Choroid plexus epithelial cell (primary cell): ENCODE measurements at regions not wholly inside any gene's neighbourhood (a gene's known extent, or its start where the extent isn't known, plus 50 kb on each side); places are given as distances from the start of the nearest gene placed in this dataset.

Experiments used
- DNase-seq: peaks from one replicate; pipeline ENCODE4 v3.0.0-alpha.2; 2010; ENCODE audit warnings: low read depth
- H3K4me3 ChIP-seq: 2 replicates; pipeline ENCODE4 v1.5.1; 2011; ENCODE audit warnings: low read depth, mild to moderate bottlenecking, control low read depth, low read length, moderate library complexity
- TF ChIP-seq, protein P1 (sequence below): conservative IDR thresholded peaks from 2 replicates; pipeline ENCODE4 v1.5.1; 2011; ENCODE audit warnings: low read depth, mild to moderate bottlenecking, control low read depth, inconsistent platforms, low read length, moderate library complexity

DNA sequence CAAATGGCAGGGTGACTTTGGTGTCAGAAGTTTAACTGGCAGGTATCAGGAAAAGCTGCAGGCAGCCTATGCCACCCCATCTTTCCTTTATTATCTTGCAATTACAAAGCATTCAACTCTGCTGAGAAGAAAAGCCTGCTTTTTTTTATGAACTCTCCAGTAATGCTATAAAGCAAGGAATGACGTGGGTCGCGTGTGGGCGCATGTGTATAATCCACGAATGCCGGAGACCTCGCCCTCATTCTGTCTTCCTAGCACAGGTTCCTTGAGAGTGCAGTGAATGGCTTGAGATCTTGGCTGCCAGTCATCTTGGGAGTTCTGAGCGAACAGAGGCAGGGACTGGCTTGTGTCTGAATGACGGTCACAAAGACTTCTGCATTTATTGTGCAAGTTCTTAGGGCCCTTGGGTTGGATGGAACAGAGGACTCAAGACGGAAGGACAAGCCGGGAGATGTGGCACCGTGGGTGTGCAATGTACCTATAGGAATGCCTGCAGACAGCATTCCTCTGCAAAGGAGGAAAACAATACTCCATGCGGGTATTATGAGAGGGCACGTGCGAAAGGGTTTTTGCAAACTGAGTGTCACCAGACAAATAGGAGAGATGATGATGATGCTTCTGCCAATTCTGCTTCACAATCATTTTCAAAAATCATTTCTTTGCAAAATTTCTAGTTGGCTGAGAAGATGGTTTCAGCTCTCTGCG, 96.1 kb upstream of the ELAC2 start:
- no peak for DNase-seq
- no peak overlapping the region for H3K4me3 ChIP-seq
- TF ChIP-seq, protein P1, sequence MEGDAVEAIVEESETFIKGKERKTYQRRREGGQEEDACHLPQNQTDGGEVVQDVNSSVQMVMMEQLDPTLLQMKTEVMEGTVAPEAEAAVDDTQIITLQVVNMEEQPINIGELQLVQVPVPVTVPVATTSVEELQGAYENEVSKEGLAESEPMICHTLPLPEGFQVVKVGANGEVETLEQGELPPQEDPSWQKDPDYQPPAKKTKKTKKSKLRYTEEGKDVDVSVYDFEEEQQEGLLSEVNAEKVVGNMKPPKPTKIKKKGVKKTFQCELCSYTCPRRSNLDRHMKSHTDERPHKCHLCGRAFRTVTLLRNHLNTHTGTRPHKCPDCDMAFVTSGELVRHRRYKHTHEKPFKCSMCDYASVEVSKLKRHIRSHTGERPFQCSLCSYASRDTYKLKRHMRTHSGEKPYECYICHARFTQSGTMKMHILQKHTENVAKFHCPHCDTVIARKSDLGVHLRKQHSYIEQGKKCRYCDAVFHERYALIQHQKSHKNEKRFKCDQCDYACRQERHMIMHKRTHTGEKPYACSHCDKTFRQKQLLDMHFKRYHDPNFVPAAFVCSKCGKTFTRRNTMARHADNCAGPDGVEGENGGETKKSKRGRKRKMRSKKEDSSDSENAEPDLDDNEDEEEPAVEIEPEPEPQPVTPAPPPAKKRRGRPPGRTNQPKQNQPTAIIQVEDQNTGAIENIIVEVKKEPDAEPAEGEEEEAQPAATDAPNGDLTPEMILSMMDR = no peak

DNA sequence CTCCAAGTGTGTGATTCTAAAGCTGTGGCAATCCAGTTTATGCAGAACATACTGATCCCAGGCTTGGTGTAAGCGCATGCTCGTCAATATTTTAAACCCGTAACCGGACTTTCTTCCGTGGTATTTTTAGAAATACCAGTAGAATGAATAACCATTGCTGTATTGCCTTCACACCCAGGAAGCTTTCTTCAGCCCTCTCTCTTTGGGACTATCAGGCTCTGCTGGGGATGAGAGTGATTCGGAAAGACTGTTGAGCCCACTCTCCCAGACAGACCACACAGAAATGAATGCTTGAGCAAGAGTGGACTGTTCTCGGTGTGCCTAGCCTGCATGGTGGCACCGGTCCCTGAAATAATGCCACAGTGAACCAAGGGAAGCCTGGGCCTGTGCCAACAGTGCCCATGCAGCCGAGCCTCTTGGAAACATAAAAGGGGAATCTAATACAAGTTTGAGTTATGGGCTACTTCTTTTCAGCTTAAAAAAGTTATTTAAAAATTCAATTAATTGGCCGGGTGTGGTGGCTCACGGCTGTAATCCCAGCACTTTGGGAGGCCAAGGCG, 89.9 kb upstream of the ELAC2 start:
- TF ChIP-seq, protein P1 = no peak
- no peak for DNase-seq
- H3K4me3 ChIP-seq = no peak overlapping the region

DNA sequence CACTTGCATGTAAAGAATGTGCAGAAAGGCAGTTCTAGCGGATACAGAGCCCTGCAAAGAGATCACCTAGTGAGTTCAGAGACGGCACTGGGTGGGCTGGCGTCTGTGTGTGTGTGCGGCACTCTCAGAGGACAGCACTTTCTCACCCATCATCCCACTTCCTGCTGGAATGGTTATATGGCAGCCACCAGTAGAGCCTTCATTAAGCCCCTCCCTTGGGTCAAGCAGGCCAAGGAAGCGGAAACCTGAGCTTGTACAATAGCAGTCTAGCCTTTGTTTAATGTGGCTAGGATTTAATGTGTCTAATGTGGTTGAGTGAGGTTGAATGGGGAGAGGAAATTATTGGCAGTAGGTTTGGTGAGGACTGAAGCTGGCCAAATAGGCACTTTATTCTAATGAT, 88.3 kb upstream of the ELAC2 start:
- H3K4me3 ChIP-seq = no peak overlapping the region
- TF ChIP-seq, protein P1 = no peak
- DNase-seq = no peak

DNA sequence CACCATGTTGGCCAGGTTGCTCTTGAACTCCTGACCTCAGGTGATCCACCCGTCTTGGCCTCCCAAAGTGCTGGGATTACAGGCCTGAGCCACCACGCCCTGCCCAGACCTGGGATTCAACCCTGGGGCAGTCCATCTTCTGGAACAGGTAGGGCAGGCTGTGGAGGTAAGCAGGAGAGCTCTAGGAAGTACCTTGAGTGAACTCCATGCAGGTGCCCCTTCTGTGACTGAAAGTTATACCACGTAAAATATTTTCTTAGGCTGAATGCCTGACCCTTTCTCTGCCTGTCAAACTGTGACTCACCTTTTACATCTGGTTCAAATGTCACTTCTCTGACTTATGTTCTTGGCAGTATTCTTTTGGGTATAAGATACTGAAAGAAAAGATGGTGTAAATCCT, 86.7 kb upstream of the ELAC2 start:
- no peak overlapping the region for H3K4me3 ChIP-seq
- DNase-seq = no peak
- TF ChIP-seq, protein P1 = no peak

DNA sequence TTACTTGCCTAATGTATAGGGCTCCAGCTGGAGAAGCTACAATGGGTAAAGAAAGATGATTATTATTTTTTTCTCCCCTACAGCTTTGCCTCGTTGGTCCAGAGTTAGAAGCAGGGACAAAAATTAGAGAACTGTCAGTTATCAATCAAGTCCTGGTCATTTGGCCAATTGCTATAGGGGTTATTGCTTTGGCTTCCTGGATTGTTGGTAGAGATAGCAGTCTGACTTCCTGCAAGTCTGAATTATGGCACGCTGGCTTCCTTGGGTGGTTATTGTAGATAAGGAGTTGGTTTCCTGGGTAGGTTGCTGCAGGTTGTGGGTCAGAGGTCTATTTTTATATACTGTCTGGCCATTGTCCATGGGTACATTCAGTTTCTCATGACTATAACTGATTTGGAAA, 84.7 kb upstream of the ELAC2 start:
- no peak for DNase-seq
- TF ChIP-seq, protein P1 = no peak
- no peak overlapping the region for H3K4me3 ChIP-seq

DNA sequence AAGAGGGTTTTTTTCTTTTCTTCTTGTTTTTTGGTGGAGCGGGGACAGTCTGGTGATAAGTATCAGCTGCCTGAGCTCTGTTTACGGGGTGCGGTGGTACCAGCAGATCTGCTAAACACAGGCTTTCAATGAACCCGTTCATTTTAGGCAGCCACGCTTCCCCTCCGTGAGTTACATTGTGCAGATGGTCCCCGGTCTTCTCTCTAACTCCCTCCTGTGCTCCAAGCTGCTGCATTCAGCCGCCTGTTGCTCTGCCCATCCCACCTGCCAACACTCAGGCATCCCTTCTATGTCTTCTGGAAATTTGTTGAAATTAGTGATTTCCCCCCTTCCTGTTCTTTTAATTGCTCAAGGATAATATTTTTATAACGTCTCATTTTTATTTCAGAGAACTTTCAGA, 82.1 kb upstream of the ELAC2 start:
- no peak for DNase-seq
- H3K4me3 ChIP-seq = no peak overlapping the region
- TF ChIP-seq, protein P1 = no peak
